Fibroblast of upper back skin (primary cell): ENCODE measurements at regions not wholly inside any gene's neighbourhood (a gene's known extent, or its start where the extent isn't known, plus 50 kb on each side); places are given as distances from the start of the nearest gene placed in this dataset.

Experiments
- DNase-seq: peaks from one replicate; pipeline ENCODE4 v3.0.0-alpha.2; 2013

- no peak for DNase-seq
Measured at GRCh38 chr2:81981585-81981984, 1677.0 kb upstream of the LRRTM1 start.

- no peak for DNase-seq
Measured at GRCh38 chr2:81979086-81979485, 1674.5 kb upstream of the LRRTM1 start.

GRCh38 chr2:81976998-81977397 lies 1672.4 kb upstream of the LRRTM1 start:
- DNase-seq = no peak

GRCh38 chr2:81974216-81974615 lies 1669.7 kb upstream of the LRRTM1 start:
- no peak for DNase-seq

- no peak for DNase-seq
Measured at GRCh38 chr2:81942876-81943275, 1638.3 kb upstream of the LRRTM1 start.

- DNase-seq = no peak
Measured at GRCh38 chr2:81942136-81942680, 1637.7 kb upstream of the LRRTM1 start.

GRCh38 chr2:81940266-81940955 lies 1635.9 kb upstream of the LRRTM1 start:
- DNase-seq = no peak

- no peak for DNase-seq
Measured at GRCh38 chr2:81937944-81938343, 1633.4 kb upstream of the LRRTM1 start.

GRCh38 chr2:81903534-81903933 lies 1599.0 kb upstream of the LRRTM1 start:
- DNase-seq = no peak

- DNase-seq = peak; percentile 15
Measured at GRCh38 chr2:81901017-81901416, 1596.5 kb upstream of the LRRTM1 start.

GRCh38 chr2:81895620-81896250 lies 1591.2 kb upstream of the LRRTM1 start:
- DNase-seq = no peak

- DNase-seq = peak; percentile 43
Measured at GRCh38 chr2:81894451-81894990, 1590.0 kb upstream of the LRRTM1 start.

- DNase-seq = no peak
Measured at GRCh38 chr2:81876624-81877023, 1572.1 kb upstream of the LRRTM1 start.

- DNase-seq = peak; percentile 7
Measured at GRCh38 chr2:81872006-81872405, 1567.5 kb upstream of the LRRTM1 start.

GRCh38 chr2:81870119-81870518 lies 1565.6 kb upstream of the LRRTM1 start:
- DNase-seq = no peak

- no peak for DNase-seq
Measured at GRCh38 chr2:81858998-81859397, 1554.4 kb upstream of the LRRTM1 start.

GRCh38 chr2:81853341-81853740 lies 1548.8 kb upstream of the LRRTM1 start:
- DNase-seq = peak; percentile 46

- DNase-seq = no peak
Measured at GRCh38 chr2:81852651-81853050, 1548.1 kb upstream of the LRRTM1 start.

- no peak for DNase-seq
Measured at GRCh38 chr2:81839780-81840179, 1535.2 kb upstream of the LRRTM1 start.

- DNase-seq = peak; percentile 80
Measured at GRCh38 chr2:81835321-81836000, 1530.9 kb upstream of the LRRTM1 start.

- no peak for DNase-seq
Measured at GRCh38 chr2:81786811-81787210, 1482.3 kb upstream of the LRRTM1 start.

- peak; percentile 89 for DNase-seq
Measured at GRCh38 chr2:81767187-81767912, 1462.8 kb upstream of the LRRTM1 start.
